ENCODE measurements at regions not wholly inside any gene's neighbourhood (a gene's known extent, or its start where the extent isn't known, plus 50 kb on each side); places are given as distances from the start of the nearest gene placed in this dataset.
"Not testable (repeated sequence)": the region's sequence is repeated elsewhere in the genome, so short reads cannot be mapped to it uniquely, and the experiment has no call there.

DNA sequence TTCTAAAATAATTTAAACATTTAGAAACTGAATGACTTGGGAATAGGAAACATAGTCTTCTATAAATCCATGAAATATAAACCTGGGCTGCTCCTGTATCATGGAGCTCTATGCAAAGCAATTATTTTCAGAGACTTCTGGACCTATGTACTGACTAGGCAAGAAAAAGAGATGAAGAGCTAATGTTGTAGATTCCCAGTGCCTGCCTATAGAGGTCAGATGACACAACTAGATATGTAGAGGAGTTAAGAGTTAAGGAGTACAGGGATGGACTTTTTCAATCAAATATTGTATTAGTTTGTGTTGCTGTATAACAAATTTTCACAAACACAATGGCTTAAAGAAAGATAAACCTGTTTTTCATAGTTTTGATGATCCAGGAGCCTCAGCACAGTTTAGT is 1434.5 kb downstream of the KCNT2 start:
- ATAC-seq (no peak), DNase-seq (no peak)
- H3K9me3 ChIP-seq: peaks cover 0 to 7% of the 10 kb centered on the region in 2 donors
- intact Hi-C loops (cut with DNase I): no loop called here
- H3K36me3 ChIP-seq: no peaks in the 10 kb centered on the region
- H3K4me3 ChIP-seq: no peak overlapping the region
- TF ChIP-seq, protein P1, sequence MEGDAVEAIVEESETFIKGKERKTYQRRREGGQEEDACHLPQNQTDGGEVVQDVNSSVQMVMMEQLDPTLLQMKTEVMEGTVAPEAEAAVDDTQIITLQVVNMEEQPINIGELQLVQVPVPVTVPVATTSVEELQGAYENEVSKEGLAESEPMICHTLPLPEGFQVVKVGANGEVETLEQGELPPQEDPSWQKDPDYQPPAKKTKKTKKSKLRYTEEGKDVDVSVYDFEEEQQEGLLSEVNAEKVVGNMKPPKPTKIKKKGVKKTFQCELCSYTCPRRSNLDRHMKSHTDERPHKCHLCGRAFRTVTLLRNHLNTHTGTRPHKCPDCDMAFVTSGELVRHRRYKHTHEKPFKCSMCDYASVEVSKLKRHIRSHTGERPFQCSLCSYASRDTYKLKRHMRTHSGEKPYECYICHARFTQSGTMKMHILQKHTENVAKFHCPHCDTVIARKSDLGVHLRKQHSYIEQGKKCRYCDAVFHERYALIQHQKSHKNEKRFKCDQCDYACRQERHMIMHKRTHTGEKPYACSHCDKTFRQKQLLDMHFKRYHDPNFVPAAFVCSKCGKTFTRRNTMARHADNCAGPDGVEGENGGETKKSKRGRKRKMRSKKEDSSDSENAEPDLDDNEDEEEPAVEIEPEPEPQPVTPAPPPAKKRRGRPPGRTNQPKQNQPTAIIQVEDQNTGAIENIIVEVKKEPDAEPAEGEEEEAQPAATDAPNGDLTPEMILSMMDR (IDR thresholded peaks at IDR 0.05): no peak
- no peaks in the 10 kb centered on the region for H3K4me1 ChIP-seq
- no peak overlapping the region for H3K27ac ChIP-seq
- H3K27me3 ChIP-seq: no peaks in the 10 kb centered on the region

DNA sequence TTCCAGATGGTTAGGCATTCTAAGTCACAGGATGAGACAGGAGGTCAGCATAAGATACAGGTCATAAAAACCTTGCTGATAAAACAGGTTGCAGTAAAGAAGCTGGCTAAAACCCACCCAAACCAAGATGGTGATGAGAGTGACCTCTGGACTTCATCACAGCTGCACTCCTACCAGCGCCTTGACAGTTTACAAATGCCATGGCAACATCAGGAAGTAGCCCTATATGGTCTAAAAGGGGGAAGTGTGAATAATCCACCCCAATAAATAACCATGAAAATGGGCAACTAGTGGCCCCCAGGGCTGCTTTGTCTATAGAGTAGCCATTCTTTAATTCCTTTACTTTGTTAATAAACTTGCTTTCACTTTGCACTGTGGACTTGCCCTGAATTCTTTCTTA is 1448.4 kb downstream of the KCNT2 start:
- H3K9me3 ChIP-seq; H3K36me3 ChIP-seq; H3K4me3 ChIP-seq; ATAC-seq; DNase-seq; H3K4me1 ChIP-seq; intact Hi-C loops (cut with DNase I); H3K27ac ChIP-seq; H3K27me3 ChIP-seq: not testable (repeated sequence)

DNA sequence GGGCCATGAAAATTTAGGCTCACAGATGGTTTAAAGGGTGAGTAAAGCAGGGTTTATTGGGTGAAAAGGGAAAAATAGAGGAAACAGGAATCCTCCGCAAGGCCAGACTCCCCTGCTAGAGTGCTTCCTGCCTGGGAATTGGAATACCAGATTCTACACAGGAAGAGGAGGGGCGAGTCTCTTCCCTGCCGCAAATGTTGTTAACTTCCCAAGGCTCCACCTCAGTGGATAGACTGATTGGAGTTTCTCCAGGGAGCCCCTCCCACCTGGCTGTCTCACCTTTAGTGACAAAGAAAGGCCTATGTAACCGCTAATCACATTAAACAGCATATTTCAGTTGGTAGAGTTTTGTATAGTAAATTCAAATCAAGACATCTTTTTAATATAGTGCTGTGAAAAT is 1450.1 kb downstream of the KCNT2 start:
- Histone ChIP-seq H3K36me3 (no peaks in the 10 kb centered on the region), H3K4me3 (no peak overlapping the region), H3K27me3 (no peaks in the 10 kb centered on the region), H3K9me3 (no peaks in the 10 kb centered on the region), H3K27ac (no peak overlapping the region), H3K4me1 (no peaks in the 10 kb centered on the region)
- ATAC-seq: no peak
- intact Hi-C loops (cut with DNase I): no loop called here
- TF ChIP-seq, protein P1 (IDR thresholded peaks at IDR 0.05): no peak
- DNase-seq: no peak

DNA sequence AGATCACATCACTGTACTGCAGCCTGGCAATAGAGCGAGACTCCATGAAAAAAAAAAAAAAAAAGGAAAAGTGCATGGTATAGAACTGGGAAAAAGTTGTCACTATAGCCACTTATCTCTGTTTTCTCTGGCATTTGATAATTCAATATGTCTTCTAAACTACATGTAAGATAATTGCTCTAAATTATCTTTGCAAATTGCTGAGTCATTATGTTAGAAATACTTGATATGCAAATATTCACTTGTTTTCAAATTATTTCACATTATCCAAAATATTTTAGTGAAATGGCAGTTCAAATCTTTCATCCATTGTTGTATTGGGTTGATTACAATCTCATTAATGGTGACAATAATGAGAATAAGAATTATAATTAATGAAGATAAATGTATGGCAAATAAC is 1455.1 kb downstream of the KCNT2 start:
- intact Hi-C loops (cut with DNase I): no loop called here
- ATAC-seq (no peak), DNase-seq (no peak)
- TF ChIP-seq, protein P1 (IDR thresholded peaks at IDR 0.05): no peak
- Histone ChIP-seq H3K27ac (no peak overlapping the region), H3K4me3 (no peak overlapping the region), H3K4me1 (no peaks in the 10 kb centered on the region), H3K27me3 (no peaks in the 10 kb centered on the region), H3K36me3 (no peaks in the 10 kb centered on the region), H3K9me3 (no peaks in the 10 kb centered on the region)

DNA sequence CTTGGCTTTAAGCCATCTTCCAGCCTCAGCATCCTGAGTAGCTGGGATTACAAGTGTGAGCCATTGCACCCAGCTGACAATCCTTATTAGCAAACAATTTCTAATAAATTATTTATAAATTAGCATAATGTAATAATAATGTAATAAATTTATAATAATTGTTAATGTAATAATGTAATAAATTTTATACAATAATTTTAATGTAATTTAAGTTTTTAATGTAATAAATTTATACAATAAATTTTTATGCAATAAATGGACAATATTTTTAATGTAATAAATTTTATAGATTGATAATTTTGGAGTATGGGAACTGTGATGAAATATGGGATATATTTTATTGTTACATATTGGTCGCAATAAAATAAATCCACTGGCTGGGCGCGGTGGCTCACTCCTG is 1457.5 kb downstream of the KCNT2 start:
- H3K36me3 ChIP-seq: no peaks in the 10 kb centered on the region
- intact Hi-C loops (cut with DNase I): no loop called here
- no peak for ATAC-seq
- H3K4me1 ChIP-seq: no peaks in the 10 kb centered on the region
- no peaks in the 10 kb centered on the region for H3K9me3 ChIP-seq
- H3K27ac ChIP-seq: no peak overlapping the region
- no peak overlapping the region for H3K4me3 ChIP-seq
- no peaks in the 10 kb centered on the region for H3K27me3 ChIP-seq
- DNase-seq: no peak
- TF ChIP-seq, protein P1 (IDR thresholded peaks at IDR 0.05): no peak

DNA sequence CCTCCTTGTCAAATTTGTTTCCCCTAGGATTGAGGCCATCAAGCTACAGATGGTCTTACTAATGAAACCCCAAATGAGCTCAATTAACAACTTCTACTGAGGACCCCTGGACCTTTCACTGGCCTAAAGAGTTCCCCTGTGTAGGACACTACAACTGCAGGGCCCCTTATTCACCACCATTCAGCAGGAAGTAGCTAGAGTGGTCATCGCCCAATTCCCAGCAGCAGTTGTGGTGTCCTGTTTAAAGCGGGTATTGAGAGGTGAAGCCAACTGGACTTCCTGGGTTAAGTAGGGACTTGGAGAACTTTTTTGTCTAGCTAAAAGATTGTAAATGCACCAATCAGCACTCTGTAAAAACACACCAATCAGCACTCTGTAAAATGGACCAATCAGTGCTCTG is 1466.9 kb downstream of the KCNT2 start:
- TF ChIP-seq, protein P1 (IDR thresholded peaks at IDR 0.05): no peak

More for the DNA sequence above, 1466.9 kb downstream of the KCNT2 start:
- Histone ChIP-seq H3K27me3 (no peaks in the 10 kb centered on the region), H3K4me3 (no peak overlapping the region), H3K9me3 (peaks cover 0 to 27% of the 10 kb centered on the region in 2 donors), H3K27ac (no peak overlapping the region), H3K4me1 (no peaks in the 10 kb centered on the region), H3K36me3 (no peaks in the 10 kb centered on the region)
- intact Hi-C loops (cut with DNase I): no loop called here
- no peak for DNase-seq
- no peak for ATAC-seq

Measured in left lung (tissue), 4 donors.